ENCODE measurements at regions not wholly inside any gene's neighbourhood (a gene's known extent, or its start where the extent isn't known, plus 50 kb on each side); places are given as distances from the start of the nearest gene placed in this dataset.

GRCh38 chr6:163709255-163709654 lies 294.7 kb downstream of the QKI start:
- no peaks in the 10 kb centered on the region for H3K36me3 ChIP-seq
- no peaks in the 10 kb centered on the region for H3K27me3 ChIP-seq
- H3K4me1 ChIP-seq, result peaks cover 44% of the 10 kb centered on the region
- H3K9me3 ChIP-seq, result no peaks in the 10 kb centered on the region
- TF ChIP-seq POLR2A (IDR thresholded peaks at IDR 0.05) (no peak), POLR2AphosphoS5 (IDR thresholded peaks at IDR 0.05; ENCODE audit: insufficient read depth in 1 of 2, low read depth in 1 of 2) (no peak), CTCF (IDR thresholded peaks at IDR 0.05) (no peak)
- DNase-seq (ENCODE audit: extremely low spot score in 2 of 2), result no peak
- intact Hi-C loops (cut with DNase I), result no loop called here
- H3K27ac ChIP-seq, result peak overlapping the region; percentile 82
- H3K4me3 ChIP-seq, result no peak overlapping the region

- H3K27ac ChIP-seq, result no peak overlapping the region
- intact Hi-C loops (cut with DNase I), result no loop called here
- no peak for DNase-seq (ENCODE audit: extremely low spot score in 2 of 2)
- peaks cover 44% of the 10 kb centered on the region for H3K4me1 ChIP-seq
- TF ChIP-seq POLR2AphosphoS5 (IDR thresholded peaks at IDR 0.05; ENCODE audit: insufficient read depth in 1 of 2, low read depth in 1 of 2), result no peak
- TF ChIP-seq CTCF (IDR thresholded peaks at IDR 0.05), result no peak
- TF ChIP-seq POLR2A (IDR thresholded peaks at IDR 0.05), result no peak
- H3K4me3 ChIP-seq, result no peak overlapping the region
- no peaks in the 10 kb centered on the region for H3K27me3 ChIP-seq
- no peaks in the 10 kb centered on the region for H3K36me3 ChIP-seq
- no peaks in the 10 kb centered on the region for H3K9me3 ChIP-seq
These were observed 293.9 kb downstream of the QKI start for GRCh38 chr6:163708466-163708865.

- no peak overlapping the region for H3K4me3 ChIP-seq
- no peak for DNase-seq (ENCODE audit: extremely low spot score in 2 of 2)
- no peaks in the 10 kb centered on the region for H3K9me3 ChIP-seq
- intact Hi-C loops (cut with DNase I), result no loop called here
- H3K4me1 ChIP-seq, result peaks cover 44% of the 10 kb centered on the region
- H3K27ac ChIP-seq, result no peak overlapping the region
- TF ChIP-seq POLR2AphosphoS5 (IDR thresholded peaks at IDR 0.05; ENCODE audit: insufficient read depth in 1 of 2, low read depth in 1 of 2), result no peak
- TF ChIP-seq POLR2A (IDR thresholded peaks at IDR 0.05), result no peak
- TF ChIP-seq CTCF (IDR thresholded peaks at IDR 0.05), result no peak
- no peaks in the 10 kb centered on the region for H3K27me3 ChIP-seq
- H3K36me3 ChIP-seq, result no peaks in the 10 kb centered on the region
These were observed 293.2 kb downstream of the QKI start for GRCh38 chr6:163707387-163708355.

GRCh38 chr6:163706500-163707087 lies 292.1 kb downstream of the QKI start:
- Histone ChIP-seq H3K4me3 (no peak overlapping the region), H3K36me3 (no peaks in the 10 kb centered on the region), H3K27me3 (no peaks in the 10 kb centered on the region), H3K4me1 (peaks cover 37% of the 10 kb centered on the region), H3K27ac (no peak overlapping the region), H3K9me3 (no peaks in the 10 kb centered on the region)
- no peak for DNase-seq (ENCODE audit: extremely low spot score in 2 of 2)
- no peak for TF ChIP-seq POLR2A (IDR thresholded peaks at IDR 0.05)
- no peak for TF ChIP-seq CTCF (IDR thresholded peaks at IDR 0.05)
- no peak for TF ChIP-seq POLR2AphosphoS5 (IDR thresholded peaks at IDR 0.05; ENCODE audit: insufficient read depth in 1 of 2, low read depth in 1 of 2)
- intact Hi-C loops (cut with DNase I), result no loop called here

GRCh38 chr6:163705923-163706322 lies 291.4 kb downstream of the QKI start:
- intact Hi-C loops (cut with DNase I), result no loop called here
- H3K27me3 ChIP-seq, result no peaks in the 10 kb centered on the region

More at GRCh38 chr6:163705923-163706322, 291.4 kb downstream of the QKI start:
- peaks cover 30% of the 10 kb centered on the region for H3K4me1 ChIP-seq
- no peak overlapping the region for H3K4me3 ChIP-seq
- no peak overlapping the region for H3K27ac ChIP-seq
- TF ChIP-seq POLR2A (IDR thresholded peaks at IDR 0.05) (no peak), POLR2AphosphoS5 (IDR thresholded peaks at IDR 0.05; ENCODE audit: insufficient read depth in 1 of 2, low read depth in 1 of 2) (no peak), CTCF (IDR thresholded peaks at IDR 0.05) (no peak)
- DNase-seq (ENCODE audit: extremely low spot score in 2 of 2), result no peak
- no peaks in the 10 kb centered on the region for H3K9me3 ChIP-seq
- H3K36me3 ChIP-seq, result no peaks in the 10 kb centered on the region
